OCI-LY7 (cell line): ENCODE measurements at regions not wholly inside any gene's neighbourhood (a gene's known extent, or its start where the extent isn't known, plus 50 kb on each side); places are given as distances from the start of the nearest gene placed in this dataset.

Experiments used
- BruUV-seq: library from RNA; stranded (reverse); fragments of 400-500 nt; replicated peaks from 2 replicates; lab custom pipeline; 2021; lab: Mats Ljungman, UMichigan
- CTCF ChIA-PET: fragments of 300-600 bp; sonication (Branson Sonifier 250); formaldehyde crosslinking; loops from one replicate; lab custom pipeline; 2022; ENCODE audit warnings: antibody characterized with exemption; ENCODE audit not compliant: unreplicated experiment; lab: Charles Lee
- POLR2A ChIA-PET: fragments of 300-600 bp; sonication (Branson Sonifier 250); formaldehyde crosslinking; loops from one replicate; lab custom pipeline; 2022; ENCODE audit warnings: antibody characterized with exemption; lab: Charles Lee
- DNase-seq: peaks from one replicate; pipeline ENCODE4 v3.0.0-alpha.2; 2015; ENCODE audit warnings: low spot score
- H2AFZ ChIP-seq: fragments of 200-600 bp; sonication (generic), shearing (Covaris generic); 2 replicates; pipeline ENCODE4 v1.6.1; 2014; ENCODE audit warnings: mild to moderate bottlenecking, antibody characterized with exemption, low read length, moderate library complexity
- H3K27ac ChIP-seq: fragments of 200-600 bp; sonication (generic); 2 replicates; pipeline ENCODE4 v1.5.1; 2014; ENCODE audit warnings: mixed run types, low read depth, mild to moderate bottlenecking, moderate library complexity, low read length, inconsistent platforms; ENCODE audit not compliant: poor library complexity, severe bottlenecking
- H3K36me3 ChIP-seq: fragments of 200-600 bp; sonication (generic); 2 replicates; pipeline ENCODE4 v1.6.1; 2014; ENCODE audit warnings: mild to moderate bottlenecking, antibody characterized with exemption, low read length, moderate library complexity, mixed read lengths; ENCODE audit not compliant: insufficient read depth
- H3K4me1 ChIP-seq: fragments of 200-600 bp; sonication (generic); 2 replicates; pipeline ENCODE4 v1.5.1; 2014; ENCODE audit warnings: mild to moderate bottlenecking, low read length; ENCODE audit not compliant: insufficient read depth, poor library complexity, severe bottlenecking
- H3K4me2 ChIP-seq: fragments of 200-600 bp; sonication (generic); 2 replicates; pipeline ENCODE4 v1.6.1; 2014; ENCODE audit warnings: mild to moderate bottlenecking, low read length
- H3K4me3 ChIP-seq: fragments of 200-600 bp; sonication (generic); 2 replicates; pipeline ENCODE4 v1.5.1; 2014; ENCODE audit warnings: mild to moderate bottlenecking, low read depth, low read length; ENCODE audit not compliant: poor library complexity, severe bottlenecking
- H3K79me2 ChIP-seq: fragments of 200-600 bp; sonication (generic); 2 replicates; pipeline ENCODE4 v1.6.1; 2016; ENCODE audit warnings: low read depth, mild to moderate bottlenecking, low read length, moderate library complexity, mixed read lengths; ENCODE audit not compliant: insufficient read depth
- H3K9me2 ChIP-seq: fragments of 200-600 bp; sonication (generic); 2 replicates; pipeline ENCODE4 v1.6.1; 2016; ENCODE audit warnings: mild to moderate bottlenecking, low read length, mixed read lengths; ENCODE audit not compliant: insufficient read depth
- H3K9me3 ChIP-seq: fragments of 200-600 bp; sonication (generic); 2 replicates; pipeline ENCODE4 v1.6.1; 2014; ENCODE audit warnings: mild to moderate bottlenecking, mixed run types, low read length, mixed read lengths
- H4K20me1 ChIP-seq: fragments of 200-600 bp; sonication (generic); 2 replicates; pipeline ENCODE4 v1.6.1; 2014; ENCODE audit warnings: mild to moderate bottlenecking, antibody characterized with exemption, low read length, moderate library complexity, mixed read lengths; ENCODE audit not compliant: insufficient read depth
- EZH2phosphoT487 ChIP-seq: fragments of 200-600 bp; sonication (generic); IDR thresholded peaks from 2 replicates; pipeline ENCODE4 v1.6.1; 2018; ENCODE audit warnings: low read depth, borderline replicate concordance, mild to moderate bottlenecking, mixed run types, antibody characterized with exemption, low read length, moderate library complexity, mixed read lengths
- intact Hi-C: fragments of 100-400 bp; cut with micrococcal nuclease; formaldehyde crosslinking; loops from one replicate; pipeline ENCODE4 v1.10.0; 2022; ENCODE audit not compliant: unreplicated experiment
- TF ChIP-seq, protein P1 (sequence below): fragments of 200-600 bp; sonication (generic); conservative IDR thresholded peaks from 2 replicates; pipeline ENCODE4 v1.5.1; 2014; ENCODE audit warnings: mild to moderate bottlenecking, antibody characterized with exemption, low read length, moderate library complexity, mixed read lengths

DNA sequence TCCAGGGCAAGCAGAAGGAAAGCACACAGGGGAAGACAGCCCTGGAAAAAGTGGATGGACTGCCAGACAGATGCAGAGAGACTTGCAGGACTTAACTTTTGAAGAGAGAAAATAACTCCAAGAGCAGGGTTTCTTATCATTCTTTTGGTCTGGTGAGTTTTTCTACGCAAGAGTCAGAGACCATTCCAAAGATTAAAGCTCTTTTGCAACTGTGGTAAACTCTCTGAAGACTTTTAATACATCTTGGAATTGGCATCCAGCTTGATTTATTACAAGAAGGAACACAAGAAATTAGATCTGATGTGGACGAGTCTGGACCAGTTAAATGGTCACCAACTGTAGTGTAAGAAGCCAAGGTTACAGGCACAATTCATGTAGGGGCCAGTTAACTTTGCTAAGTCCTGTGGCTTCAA is 153.4 kb downstream of the SIPA1L2 start:
- BruUV-seq = no TSS peak
- CTCF ChIA-PET = no interaction called here
- Histone ChIP-seq H3K27ac (no peak overlapping the region), H3K4me1 (peaks cover 9% of the 10 kb centered on the region), H3K4me3 (no peak overlapping the region), H4K20me1 (no peaks in the 10 kb centered on the region), H2AFZ (no peak overlapping the region), H3K4me2 (no peak overlapping the region), H3K9me2 (no peaks in the 10 kb centered on the region), H3K9me3 (no peaks in the 10 kb centered on the region), H3K79me2 (no peaks in the 10 kb centered on the region), H3K36me3 (no peaks in the 10 kb centered on the region)
- no peak for DNase-seq
- POLR2A ChIA-PET = interaction anchor here (1.1 kb wide), 1 partner anchor 10 kb away, joined by 3 read pairs; no protein-coding TSS in a partner anchor
- TF ChIP-seq, protein P1, sequence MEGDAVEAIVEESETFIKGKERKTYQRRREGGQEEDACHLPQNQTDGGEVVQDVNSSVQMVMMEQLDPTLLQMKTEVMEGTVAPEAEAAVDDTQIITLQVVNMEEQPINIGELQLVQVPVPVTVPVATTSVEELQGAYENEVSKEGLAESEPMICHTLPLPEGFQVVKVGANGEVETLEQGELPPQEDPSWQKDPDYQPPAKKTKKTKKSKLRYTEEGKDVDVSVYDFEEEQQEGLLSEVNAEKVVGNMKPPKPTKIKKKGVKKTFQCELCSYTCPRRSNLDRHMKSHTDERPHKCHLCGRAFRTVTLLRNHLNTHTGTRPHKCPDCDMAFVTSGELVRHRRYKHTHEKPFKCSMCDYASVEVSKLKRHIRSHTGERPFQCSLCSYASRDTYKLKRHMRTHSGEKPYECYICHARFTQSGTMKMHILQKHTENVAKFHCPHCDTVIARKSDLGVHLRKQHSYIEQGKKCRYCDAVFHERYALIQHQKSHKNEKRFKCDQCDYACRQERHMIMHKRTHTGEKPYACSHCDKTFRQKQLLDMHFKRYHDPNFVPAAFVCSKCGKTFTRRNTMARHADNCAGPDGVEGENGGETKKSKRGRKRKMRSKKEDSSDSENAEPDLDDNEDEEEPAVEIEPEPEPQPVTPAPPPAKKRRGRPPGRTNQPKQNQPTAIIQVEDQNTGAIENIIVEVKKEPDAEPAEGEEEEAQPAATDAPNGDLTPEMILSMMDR = no peak
- no peak for TF ChIP-seq EZH2phosphoT487
- intact Hi-C loops = no loop called here

DNA sequence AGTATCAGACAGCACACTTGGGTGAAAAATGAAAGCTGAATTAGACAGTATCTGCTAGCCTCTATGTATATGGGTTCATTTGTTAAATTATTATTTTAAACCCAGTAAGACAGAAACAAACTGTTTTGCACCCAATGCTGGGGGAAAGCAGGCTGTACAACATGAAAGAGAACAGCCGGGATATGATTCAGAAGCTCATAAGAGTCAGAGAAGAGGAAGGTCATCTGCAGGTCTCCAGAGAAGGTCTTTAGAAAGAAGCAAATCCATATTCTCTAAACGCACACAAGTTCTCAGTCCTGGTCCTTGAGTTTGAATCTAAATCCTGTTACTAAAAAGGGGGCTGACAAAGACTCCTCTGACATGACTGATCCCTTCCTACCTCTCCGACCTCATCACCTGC is 155.1 kb downstream of the SIPA1L2 start:
- intact Hi-C loops = no loop called here
- TF ChIP-seq EZH2phosphoT487 = no peak
- TF ChIP-seq, protein P1 = no peak
- POLR2A ChIA-PET = no interaction called here
- no peak overlapping the region for H2AFZ ChIP-seq
- H3K4me3 ChIP-seq = no peak overlapping the region
- H4K20me1 ChIP-seq = no peaks in the 10 kb centered on the region
- H3K9me3 ChIP-seq = no peaks in the 10 kb centered on the region
- DNase-seq = no peak
- CTCF ChIA-PET = no interaction called here
- no TSS peak for BruUV-seq
- H3K79me2 ChIP-seq = no peaks in the 10 kb centered on the region
- peaks cover 10% of the 10 kb centered on the region for H3K4me1 ChIP-seq
- H3K27ac ChIP-seq = no peak overlapping the region
- no peak overlapping the region for H3K4me2 ChIP-seq
- H3K36me3 ChIP-seq = no peaks in the 10 kb centered on the region; the same call in 1 of the 2 replicates
- H3K9me2 ChIP-seq = no peaks in the 10 kb centered on the region

DNA sequence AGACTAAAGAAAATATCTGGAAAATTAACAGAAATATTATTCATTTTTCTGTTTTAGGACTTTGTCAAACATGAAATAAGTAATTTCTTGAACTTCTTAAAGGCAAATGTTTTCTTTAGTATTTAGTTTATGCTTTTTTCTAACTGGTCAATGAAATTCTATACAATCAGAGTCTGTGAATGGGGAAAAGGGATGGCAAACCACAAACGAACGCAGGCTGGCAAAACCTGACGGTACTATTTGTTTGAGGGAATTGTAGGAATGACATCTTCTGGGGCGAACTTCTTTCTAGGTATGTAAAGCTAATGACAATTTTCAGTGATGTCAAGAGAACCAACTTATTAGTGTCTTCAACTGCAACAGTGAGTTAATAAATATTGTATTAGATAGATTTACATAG is 156.0 kb downstream of the SIPA1L2 start:
- BruUV-seq = no TSS peak
- no peak overlapping the region for H3K27ac ChIP-seq
- CTCF ChIA-PET = no interaction called here
- no peak overlapping the region for H2AFZ ChIP-seq
- H3K79me2 ChIP-seq = no peaks in the 10 kb centered on the region
- H3K4me2 ChIP-seq = no peak overlapping the region
- TF ChIP-seq, protein P1 = no peak
- TF ChIP-seq EZH2phosphoT487 = no peak
- DNase-seq = no peak
- no peaks in the 10 kb centered on the region for H4K20me1 ChIP-seq
- H3K4me3 ChIP-seq = no peak overlapping the region
- POLR2A ChIA-PET = no interaction called here
- H3K9me2 ChIP-seq = no peaks in the 10 kb centered on the region
- H3K9me3 ChIP-seq = no peaks in the 10 kb centered on the region
- no peaks in the 10 kb centered on the region; the same call in 1 of the 2 replicates for H3K36me3 ChIP-seq
- intact Hi-C loops = no loop called here
- H3K4me1 ChIP-seq = peaks cover 10% of the 10 kb centered on the region
